Bronchial epithelial cell (primary cell): ENCODE measurements at regions not wholly inside any gene's neighbourhood (a gene's known extent, or its start where the extent isn't known, plus 50 kb on each side); places are given as distances from the start of the nearest gene placed in this dataset.

Experiments
- DNase-seq: peaks from one replicate; pipeline ENCODE4 v3.0.0-alpha.2; 2010; ENCODE audit warnings: low read depth
- FAIRE-seq: peaks from 2 replicates; lab custom pipeline; 2011; peaks lifted over from hg19 to GRCh38; lab: Jason Lieb, UNC
- H3K27me3 ChIP-seq: 2 replicates; pipeline ENCODE4 v1.5.1; 2011; ENCODE audit warnings: low read length; ENCODE audit not compliant: control insufficient read depth, insufficient read depth
- H3K36me3 ChIP-seq: 2 replicates; pipeline ENCODE4 v1.5.1; 2011; ENCODE audit warnings: low read length; ENCODE audit not compliant: control insufficient read depth, insufficient read depth
- H3K4me3 ChIP-seq: 2 replicates; pipeline ENCODE4 v1.5.1; 2011; ENCODE audit warnings: mild to moderate bottlenecking, low read depth, low read length, control low read depth
- TF ChIP-seq, protein P1 (sequence below): IDR thresholded peaks from 2 replicates; pipeline ENCODE4 v1.5.1; 2011; ENCODE audit warnings: mild to moderate bottlenecking, moderate library complexity, low read length, control low read depth, inconsistent platforms; ENCODE audit not compliant: insufficient read depth, severe bottlenecking

DNA sequence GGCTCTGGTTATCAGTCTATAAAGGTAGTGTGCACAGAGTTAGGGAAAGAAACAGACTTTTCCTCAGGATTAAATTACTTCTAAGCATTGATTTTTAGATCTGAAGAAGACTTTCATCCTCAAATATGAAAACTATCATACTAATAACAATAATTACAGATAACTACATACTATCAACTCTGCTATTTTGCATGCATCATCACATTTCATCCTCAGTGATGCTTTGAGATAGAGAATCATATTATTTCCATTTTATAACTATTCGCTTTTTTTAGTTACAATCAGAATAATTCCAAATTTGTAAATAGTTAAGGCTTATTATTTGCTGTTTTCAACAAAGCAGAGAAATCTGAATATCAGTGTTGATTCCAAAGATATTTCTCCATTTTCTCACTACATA, 239.2 kb downstream of the MEIS1 start:
- Histone ChIP-seq H3K4me3 (no peak overlapping the region), H3K27me3 (no peaks in the 10 kb centered on the region), H3K36me3 (no peaks in the 10 kb centered on the region)
- FAIRE-seq (no peak), DNase-seq (no peak)
- TF ChIP-seq, protein P1, sequence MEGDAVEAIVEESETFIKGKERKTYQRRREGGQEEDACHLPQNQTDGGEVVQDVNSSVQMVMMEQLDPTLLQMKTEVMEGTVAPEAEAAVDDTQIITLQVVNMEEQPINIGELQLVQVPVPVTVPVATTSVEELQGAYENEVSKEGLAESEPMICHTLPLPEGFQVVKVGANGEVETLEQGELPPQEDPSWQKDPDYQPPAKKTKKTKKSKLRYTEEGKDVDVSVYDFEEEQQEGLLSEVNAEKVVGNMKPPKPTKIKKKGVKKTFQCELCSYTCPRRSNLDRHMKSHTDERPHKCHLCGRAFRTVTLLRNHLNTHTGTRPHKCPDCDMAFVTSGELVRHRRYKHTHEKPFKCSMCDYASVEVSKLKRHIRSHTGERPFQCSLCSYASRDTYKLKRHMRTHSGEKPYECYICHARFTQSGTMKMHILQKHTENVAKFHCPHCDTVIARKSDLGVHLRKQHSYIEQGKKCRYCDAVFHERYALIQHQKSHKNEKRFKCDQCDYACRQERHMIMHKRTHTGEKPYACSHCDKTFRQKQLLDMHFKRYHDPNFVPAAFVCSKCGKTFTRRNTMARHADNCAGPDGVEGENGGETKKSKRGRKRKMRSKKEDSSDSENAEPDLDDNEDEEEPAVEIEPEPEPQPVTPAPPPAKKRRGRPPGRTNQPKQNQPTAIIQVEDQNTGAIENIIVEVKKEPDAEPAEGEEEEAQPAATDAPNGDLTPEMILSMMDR = no peak

DNA sequence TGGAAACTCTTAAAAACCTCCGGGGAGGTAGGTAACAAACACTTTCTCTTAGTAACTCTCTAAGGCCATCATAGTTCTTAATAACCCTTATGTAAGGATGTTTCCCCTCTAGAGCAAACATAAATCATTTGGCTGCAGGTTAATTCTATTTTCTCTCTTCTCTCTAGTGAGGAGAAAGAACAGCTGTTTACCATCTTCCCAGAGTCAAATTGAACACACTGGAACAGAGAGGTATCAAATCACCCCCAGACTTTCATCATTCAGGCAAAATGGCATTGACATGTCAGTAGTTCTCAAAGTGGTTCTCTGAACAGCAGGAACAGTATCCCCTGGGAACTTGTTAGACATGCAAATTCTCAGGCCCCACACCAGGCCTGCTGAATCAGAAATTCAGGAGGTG, 240.7 kb downstream of the MEIS1 start:
- no peak for FAIRE-seq
- Histone ChIP-seq H3K4me3 (no peak overlapping the region), H3K36me3 (no peaks in the 10 kb centered on the region), H3K27me3 (no peaks in the 10 kb centered on the region)
- TF ChIP-seq, protein P1 = no peak
- no peak for DNase-seq

DNA sequence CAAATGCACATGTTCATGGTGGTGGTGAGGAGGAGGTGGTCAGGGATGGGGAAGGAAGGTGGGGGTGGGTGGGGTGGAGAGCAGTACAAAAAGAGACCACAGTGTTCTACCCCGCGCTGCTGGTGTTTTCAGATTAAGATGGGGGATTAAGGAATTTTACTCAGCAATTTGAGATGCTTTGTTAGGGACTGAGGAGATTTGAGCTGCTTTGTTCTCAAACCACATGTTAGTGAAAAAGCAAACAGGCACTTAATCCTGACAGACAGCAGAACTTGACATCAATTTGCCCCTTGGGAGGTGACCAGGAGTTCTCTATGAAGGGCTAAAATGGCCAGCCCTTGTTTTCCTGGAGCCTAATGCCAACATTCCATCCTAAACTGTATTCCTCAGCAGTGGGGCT, 244.5 kb downstream of the MEIS1 start:
- DNase-seq = no peak
- Histone ChIP-seq H3K27me3 (no peaks in the 10 kb centered on the region), H3K4me3 (no peak overlapping the region), H3K36me3 (no peaks in the 10 kb centered on the region)
- FAIRE-seq = no peak
- TF ChIP-seq, protein P1 = no peak

DNA sequence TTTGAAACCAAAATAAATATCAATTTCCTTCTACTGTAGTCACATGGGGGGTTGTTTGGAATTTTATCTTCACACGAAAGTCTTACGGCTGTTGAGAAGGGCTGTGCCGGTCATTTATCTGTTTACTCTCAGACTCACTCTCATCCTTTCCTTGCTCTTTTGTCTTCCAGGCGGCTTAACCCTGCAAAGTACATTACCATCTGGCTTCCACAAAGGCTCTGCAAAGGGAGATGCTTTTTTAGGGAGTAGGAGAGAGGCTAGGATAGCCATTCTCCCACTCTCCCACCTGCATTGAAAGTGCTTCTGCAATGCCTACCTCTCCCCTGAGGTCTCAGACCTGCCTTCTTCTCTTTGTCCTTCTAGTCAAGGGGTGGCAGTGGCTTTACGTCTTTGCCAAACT, 247.6 kb downstream of the MEIS1 start:
- Histone ChIP-seq H3K4me3 (no peak overlapping the region), H3K36me3 (no peaks in the 10 kb centered on the region), H3K27me3 (no peaks in the 10 kb centered on the region)
- TF ChIP-seq, protein P1 = no peak
- DNase-seq (no peak), FAIRE-seq (no peak)

DNA sequence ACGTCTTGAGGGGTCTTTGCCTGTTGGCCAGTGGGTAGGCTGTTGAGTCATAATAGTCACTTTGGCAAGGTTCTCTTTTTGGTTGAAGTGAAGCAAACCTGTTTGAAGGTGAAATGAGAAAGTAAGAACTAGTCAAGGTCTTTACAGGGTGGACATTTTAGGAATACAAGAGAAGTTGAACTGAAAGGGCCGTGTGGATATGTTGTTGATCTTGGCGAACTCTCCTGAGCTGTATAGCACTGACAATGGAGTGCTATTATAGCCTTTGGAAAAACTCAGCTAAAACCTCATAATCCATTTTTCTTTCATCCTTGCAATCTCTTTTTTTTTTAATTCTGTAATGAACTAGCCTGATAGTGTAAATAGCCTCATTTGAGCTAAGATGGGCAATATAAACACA, 248.1 kb downstream of the MEIS1 start:
- Histone ChIP-seq H3K27me3 (no peaks in the 10 kb centered on the region), H3K36me3 (no peaks in the 10 kb centered on the region), H3K4me3 (no peak overlapping the region)
- TF ChIP-seq, protein P1 = no peak
- DNase-seq = no peak
- no peak for FAIRE-seq

DNA sequence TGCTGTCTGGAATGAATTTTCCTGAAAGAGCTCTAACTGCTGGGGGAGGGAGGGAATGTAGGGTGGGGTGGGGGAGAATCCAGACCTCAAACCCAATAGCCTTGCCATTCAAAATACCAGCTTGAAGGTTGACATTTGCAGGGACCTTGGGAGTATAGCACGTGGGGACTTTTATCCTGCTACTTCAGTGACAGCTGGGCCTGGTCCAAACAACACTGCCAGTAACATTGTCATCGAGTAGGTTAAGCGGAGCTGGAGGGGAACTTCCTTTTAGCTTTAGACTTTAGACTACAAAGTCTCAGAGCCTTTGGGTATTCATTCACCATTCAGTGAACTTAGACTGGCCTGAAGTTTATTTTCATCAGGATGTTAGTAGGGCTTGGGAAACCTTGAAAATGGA, 248.7 kb downstream of the MEIS1 start:
- FAIRE-seq (peak; percentile 32), DNase-seq (no peak)
- Histone ChIP-seq H3K36me3 (no peaks in the 10 kb centered on the region), H3K4me3 (no peak overlapping the region), H3K27me3 (no peaks in the 10 kb centered on the region)
- TF ChIP-seq, protein P1 = no peak
